H1 (cell line): ENCODE measurements at regions not wholly inside any gene's neighbourhood (a gene's known extent, or its start where the extent isn't known, plus 50 kb on each side); places are given as distances from the start of the nearest gene placed in this dataset.

ENCODE experiments used
- CTCF ChIA-PET: fragments of 300-600 bp; sonication (Branson Sonifier 250); formaldehyde crosslinking; loops from one replicate; lab custom pipeline; 2021; ENCODE audit not compliant: partially characterized antibody; lab: Charles Lee
- POLR2A ChIA-PET: fragments of 300-600 bp; sonication (Branson Sonifier 250); formaldehyde crosslinking; loops from one replicate; lab custom pipeline; 2021; ENCODE audit warnings: inconsistent platforms; ENCODE audit not compliant: partially characterized antibody; lab: Charles Lee
- DNase-seq, 2 experiments: peaks; one replicate each; pipeline versions ENCODE4 v3.0.0 to v3.0.0-alpha.2; 2010 to 2022; ENCODE audit warnings: low spot score in 2 of 2, low read depth in 1 of 2, mixed read lengths in 1 of 2
- FAIRE-seq: peaks from 2 replicates; lab custom pipeline; 2011; peaks lifted over from hg19 to GRCh38; lab: Jason Lieb, UNC
- H2AFZ ChIP-seq: 2 replicates; pipeline ENCODE4 v1.8.1; 2012; ENCODE audit warnings: low read length, inconsistent platforms
- H2AK5ac ChIP-seq: 2 replicates; pipeline ENCODE4 v1.6.1; 2013; ENCODE audit warnings: low read depth, low read length
- H2BK120ac ChIP-seq: replicated peaks from 2 replicates; pipeline ENCODE3; 2013; ENCODE audit warnings: low read depth, low read length, inconsistent platforms
- H2BK12ac ChIP-seq: 2 replicates; pipeline ENCODE4 v1.6.1; 2013; ENCODE audit warnings: low read depth, low read length
- H2BK15ac ChIP-seq: 2 replicates; pipeline ENCODE4 v1.6.1; 2013; ENCODE audit warnings: low read length
- H2BK20ac ChIP-seq: 2 replicates; pipeline ENCODE4 v1.6.1; 2013; ENCODE audit warnings: low read length
- H2BK5ac ChIP-seq: 2 replicates; pipeline ENCODE4 v1.6.1; 2013; ENCODE audit warnings: low read depth, low read length
- H3K14ac ChIP-seq: 2 replicates; pipeline ENCODE4 v1.6.1; 2013; ENCODE audit warnings: inconsistent platforms; ENCODE audit not compliant: insufficient read length
- H3K18ac ChIP-seq: 2 replicates; pipeline ENCODE4 v1.6.1; 2013; ENCODE audit warnings: low read length; ENCODE audit errors: extremely low read depth
- H3K23ac ChIP-seq: 2 replicates; pipeline ENCODE4 v1.6.1; 2013; ENCODE audit warnings: inconsistent platforms; ENCODE audit not compliant: insufficient read length
- H3K23me2 ChIP-seq: 2 replicates; pipeline ENCODE4 v1.6.1; 2013; ENCODE audit warnings: low read depth, low read length
- H3K27ac ChIP-seq: 2 replicates; pipeline ENCODE4 v1.6.1; 2011; ENCODE audit warnings: low read depth, low read length, inconsistent platforms
- H3K27me3 ChIP-seq, 4 experiments: replicated peaks in 1 of 4; 1 replicate in 1 of 4; 2 replicates in 3 of 4; pipeline versions ENCODE4 v1.6.1 to v1.8.1; 2011 to 2013; ENCODE audit warnings: low read length in 3 of 4, mild to moderate bottlenecking in 3 of 4, inconsistent platforms in 2 of 4, mixed read lengths in 2 of 4, moderate library complexity in 1 of 4; ENCODE audit not compliant: control insufficient read depth in 3 of 4, insufficient read depth in 3 of 4; ENCODE audit errors: extremely low read depth in 1 of 4
- H3K36me3 ChIP-seq, 4 experiments: 2 replicates each; pipeline versions ENCODE4 v1.6.1 to v1.8.1; 2011 to 2013; ENCODE audit warnings: mild to moderate bottlenecking in 4 of 4, low read length in 3 of 4, moderate library complexity in 2 of 4, control low read depth in 1 of 4, inconsistent platforms in 1 of 4; ENCODE audit not compliant: insufficient read depth in 4 of 4, control insufficient read depth in 2 of 4
- H3K4ac ChIP-seq: replicated peaks from 2 replicates; pipeline ENCODE3; 2013; ENCODE audit warnings: low read length, low read depth, mixed read lengths, inconsistent platforms; ENCODE audit not compliant: insufficient read length
- H3K4me1 ChIP-seq, 4 experiments: replicated peaks in 1 of 4; 1 replicate in 1 of 4; 2 replicates in 3 of 4; pipeline versions ENCODE4 v1.6.1 to v1.8.1; 2011 to 2013; ENCODE audit warnings: low read length in 3 of 4, inconsistent platforms in 2 of 4, mixed read lengths in 1 of 4; ENCODE audit not compliant: insufficient read depth in 4 of 4, control insufficient read depth in 3 of 4
- H3K4me2 ChIP-seq, 2 experiments: 2 replicates each; pipeline versions ENCODE4 v1.6.1 to v1.8.1; 2011 to 2013; ENCODE audit warnings: low read depth in 2 of 2, low read length in 2 of 2, control low read depth in 1 of 2, inconsistent platforms in 1 of 2, mild to moderate bottlenecking in 1 of 2; ENCODE audit not compliant: insufficient read depth in 1 of 2
- H3K4me3 ChIP-seq, 4 experiments: fragments of 200-600, 300-600 bp in 1 of 4; sonication (generic), shearing (Covaris generic), sonication (Bioruptor Twin) in 1 of 4; 2 replicates each; pipeline versions ENCODE4 v1.5.1 to v1.8.1; 2011 to 2016; ENCODE audit warnings: low read length in 4 of 4, low read depth in 3 of 4, control low read depth in 2 of 4, inconsistent platforms in 2 of 4, mild to moderate bottlenecking in 2 of 4, mixed read lengths in 1 of 4, moderate library complexity in 1 of 4; ENCODE audit not compliant: insufficient read depth in 2 of 4; ENCODE audit errors: extremely low read depth in 1 of 4
- H3K56ac ChIP-seq: replicated peaks from 2 replicates; pipeline ENCODE3; 2013; ENCODE audit warnings: low read depth, mild to moderate bottlenecking, mixed read lengths, low read length, inconsistent platforms; ENCODE audit not compliant: insufficient read length
- H3K79me1 ChIP-seq: 2 replicates; pipeline ENCODE4 v1.6.1; 2013; ENCODE audit warnings: low read depth, low read length, control low read depth
- H3K79me2 ChIP-seq, 2 experiments: 2 replicates each; pipeline versions ENCODE4 v1.6.1 to v1.8.1; 2012 to 2013; ENCODE audit warnings: low read length in 2 of 2, mild to moderate bottlenecking in 2 of 2, inconsistent platforms in 1 of 2; ENCODE audit not compliant: insufficient read depth in 2 of 2, control insufficient read depth in 1 of 2
- H3K9ac ChIP-seq, 4 experiments: replicated peaks in 1 of 4; 1 replicate in 1 of 4; 2 replicates in 3 of 4; pipeline versions ENCODE4 v1.6.1 to v1.8.1; 2011 to 2013; ENCODE audit warnings: low read depth in 3 of 4, low read length in 3 of 4, control low read depth in 2 of 4, mild to moderate bottlenecking in 2 of 4, moderate library complexity in 2 of 4, inconsistent platforms in 1 of 4; ENCODE audit errors: extremely low read depth in 1 of 4
- H3K9me3 ChIP-seq, 2 experiments: 2 replicates each; pipeline versions ENCODE4 v1.6.1 to v1.8.1; 2012 to 2013; ENCODE audit warnings: mild to moderate bottlenecking in 2 of 2, moderate library complexity in 2 of 2, control low read depth in 1 of 2, inconsistent platforms in 1 of 2, low read depth in 1 of 2, low read length in 1 of 2, mixed read lengths in 1 of 2; ENCODE audit not compliant: insufficient read depth in 2 of 2
- H4K20me1 ChIP-seq, 2 experiments: replicated peaks in 1 of 2; 2 replicates each; pipeline versions ENCODE3 to v1.8.1; 2011 to 2013; ENCODE audit warnings: inconsistent platforms in 2 of 2, low read length in 2 of 2, mild to moderate bottlenecking in 1 of 2; ENCODE audit not compliant: insufficient read depth in 2 of 2, control insufficient read depth in 1 of 2
- H4K5ac ChIP-seq: 2 replicates; pipeline ENCODE4 v1.6.1; 2013; ENCODE audit warnings: low read length, low read depth, mixed read lengths, inconsistent platforms; ENCODE audit not compliant: insufficient read length
- H4K8ac ChIP-seq: 2 replicates; pipeline ENCODE4 v1.8.0; 2013; ENCODE audit warnings: mild to moderate bottlenecking, moderate library complexity, low read length, inconsistent platforms; ENCODE audit not compliant: insufficient read depth; ENCODE audit errors: extremely low read depth
- H4K91ac ChIP-seq: replicated peaks from 2 replicates; pipeline ENCODE3; 2013; ENCODE audit warnings: low read length, mixed read lengths, inconsistent platforms; ENCODE audit not compliant: insufficient read length
- CREB1 ChIP-seq: IDR thresholded peaks from 2 replicates; pipeline ENCODE4 v1.6.1; 2012; ENCODE audit warnings: inconsistent platforms
- HDAC2 ChIP-seq, 2 experiments: fragments of 300-600 bp in 1 of 2; sonication (generic) in 1 of 2; IDR thresholded peaks; 2 replicates each; pipeline ENCODE4 v1.6.1; 2011 to 2012; ENCODE audit warnings: low read depth in 2 of 2, low read length in 2 of 2, mild to moderate bottlenecking in 2 of 2, moderate library complexity in 2 of 2, borderline replicate concordance in 1 of 2, inconsistent platforms in 1 of 2
- RAD21 ChIP-seq, 2 experiments: IDR thresholded peaks in 1 of 2; conservative IDR thresholded peaks in 1 of 2; 2 replicates each; pipeline ENCODE4 v1.6.1; 2011; ENCODE audit warnings: low read depth in 2 of 2, low read length in 2 of 2, improper control_type of control experiment in 1 of 2, inconsistent platforms in 1 of 2, mild to moderate bottlenecking in 1 of 2, moderate library complexity in 1 of 2
- RBBP5 ChIP-seq: IDR thresholded peaks from 2 replicates; pipeline ENCODE4 v1.7.1; 2012; ENCODE audit warnings: low read depth, mild to moderate bottlenecking, inconsistent platforms, low read length, moderate library complexity, borderline replicate concordance
- RXRA ChIP-seq: IDR thresholded peaks from 2 replicates; pipeline ENCODE4 v1.6.1; 2011; ENCODE audit warnings: low read depth, mild to moderate bottlenecking, low read length, moderate library complexity; ENCODE audit not compliant: insufficient read depth
- SAP30 ChIP-seq: fragments of 300-600 bp; sonication (generic); IDR thresholded peaks from 2 replicates; pipeline ENCODE4 v1.7.1; 2012; ENCODE audit warnings: low read length, moderate library complexity, mild to moderate bottlenecking, inconsistent platforms; ENCODE audit not compliant: insufficient read depth, insufficient replicate concordance
- SP4 ChIP-seq: IDR thresholded peaks from 2 replicates; pipeline ENCODE4 v1.6.1; 2012; ENCODE audit warnings: low read length, inconsistent platforms
- SRF ChIP-seq: IDR thresholded peaks from 2 replicates; pipeline ENCODE4 v1.6.1; 2011; ENCODE audit warnings: mild to moderate bottlenecking, low read depth, low read length, moderate library complexity
- TCF12 ChIP-seq: IDR thresholded peaks from 2 replicates; pipeline ENCODE4 v1.6.1; 2011; ENCODE audit warnings: low read depth, mild to moderate bottlenecking, low read length
- ZNF274 ChIP-seq: IDR thresholded peaks from 2 replicates; pipeline ENCODE4 v1.7.0; 2012; ENCODE audit warnings: low read length, borderline replicate concordance; ENCODE audit errors: extremely low read depth
- WGBS, 2 experiments: shearing (Covaris generic) in 1 of 2; methylation state at CpG; one replicate each; pipeline versions ENCODE4 v1.1.6 to v1.1.7; 2013 to 2015; ENCODE audit warnings: low lambda C conversion rate in 2 of 2, mixed read lengths in 2 of 2, inconsistent platforms in 1 of 2, low coverage in 1 of 2, missing lambda C conversion rate in 1 of 2; ENCODE audit not compliant: insufficient replicate concordance in 2 of 2, insufficient coverage in 1 of 2, insufficient read length in 1 of 2; ENCODE audit errors: extremely low coverage in 1 of 2, missing lambda C conversion rate in 1 of 2; 5-methylcytosine and 5-hydroxymethylcytosine counted together
- TF ChIP-seq, protein P1 (sequence below), 3 experiments: IDR thresholded peaks; 1 replicate in 2 of 3; 2 replicates in 1 of 3; pipeline versions ENCODE4 v1.5.1 to v1.6.1; 2011; ENCODE audit warnings: low read length in 3 of 3, mild to moderate bottlenecking in 3 of 3, inconsistent platforms in 2 of 3, low read depth in 1 of 3, moderate library complexity in 1 of 3; ENCODE audit not compliant: insufficient read depth in 1 of 3; ENCODE audit errors: control extremely low read depth in 1 of 3

DNA sequence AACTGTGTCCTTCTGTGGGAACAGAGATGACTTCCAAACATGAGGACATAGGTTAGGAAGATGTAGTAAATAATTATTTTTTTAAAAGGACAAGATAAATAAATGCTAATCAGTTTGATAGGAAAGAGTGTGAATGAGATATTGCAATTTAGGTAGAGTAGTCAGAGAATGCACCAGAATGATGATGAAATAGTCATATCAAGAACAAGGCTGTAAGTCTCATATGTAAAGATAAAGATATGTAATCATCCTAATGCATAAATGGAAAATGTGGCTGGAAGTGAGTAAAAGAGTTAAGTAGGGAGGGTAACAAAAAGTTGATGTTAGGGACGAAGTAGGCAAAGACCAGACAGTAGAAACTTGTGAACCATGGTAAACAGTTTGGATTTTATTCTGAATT lies 1041.7 kb upstream of the MIR17HG start:
- no peak overlapping the region for H3K18ac ChIP-seq
- TF ChIP-seq SRF (no peak), SP4 (no peak), ZNF274 (no peak), SAP30 (no peak), RXRA (no peak), CREB1 (no peak), HDAC2 (IDR thresholded peaks at IDR 0.05; ENCODE audit: borderline replicate concordance in 1 of 2, low read depth in 2 of 2, low read length in 2 of 2) (no peak), RAD21 (IDR thresholded peaks at IDR 0.05 in 1 of 2, conservative IDR thresholded peaks at IDR 0.05 in 1 of 2; ENCODE audit: low read depth in 2 of 2, low read length in 2 of 2) (no peak), TCF12 (no peak), RBBP5 (no peak)
- TF ChIP-seq, protein P1, sequence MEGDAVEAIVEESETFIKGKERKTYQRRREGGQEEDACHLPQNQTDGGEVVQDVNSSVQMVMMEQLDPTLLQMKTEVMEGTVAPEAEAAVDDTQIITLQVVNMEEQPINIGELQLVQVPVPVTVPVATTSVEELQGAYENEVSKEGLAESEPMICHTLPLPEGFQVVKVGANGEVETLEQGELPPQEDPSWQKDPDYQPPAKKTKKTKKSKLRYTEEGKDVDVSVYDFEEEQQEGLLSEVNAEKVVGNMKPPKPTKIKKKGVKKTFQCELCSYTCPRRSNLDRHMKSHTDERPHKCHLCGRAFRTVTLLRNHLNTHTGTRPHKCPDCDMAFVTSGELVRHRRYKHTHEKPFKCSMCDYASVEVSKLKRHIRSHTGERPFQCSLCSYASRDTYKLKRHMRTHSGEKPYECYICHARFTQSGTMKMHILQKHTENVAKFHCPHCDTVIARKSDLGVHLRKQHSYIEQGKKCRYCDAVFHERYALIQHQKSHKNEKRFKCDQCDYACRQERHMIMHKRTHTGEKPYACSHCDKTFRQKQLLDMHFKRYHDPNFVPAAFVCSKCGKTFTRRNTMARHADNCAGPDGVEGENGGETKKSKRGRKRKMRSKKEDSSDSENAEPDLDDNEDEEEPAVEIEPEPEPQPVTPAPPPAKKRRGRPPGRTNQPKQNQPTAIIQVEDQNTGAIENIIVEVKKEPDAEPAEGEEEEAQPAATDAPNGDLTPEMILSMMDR (IDR thresholded peaks at IDR 0.05; ENCODE audit: control extremely low read depth in 1 of 3, insufficient read depth in 1 of 3, low read depth in 1 of 3, low read length in 3 of 3): no peak
- H4K8ac ChIP-seq: no peak overlapping the region
- no peak overlapping the region for H3K4me3 ChIP-seq
- H2AFZ ChIP-seq: no peak overlapping the region
- H3K9ac ChIP-seq: no peak overlapping the region
- H3K4me2 ChIP-seq: no peak overlapping the region
- 88% methylated on average over 1 of the region's 1 CpG; no CpG with 5 or more reads in 1 of the 2 experiments for WGBS, 2 experiments
- H2BK120ac ChIP-seq: no peak overlapping the region
- no peaks in the 10 kb centered on the region for H3K23me2 ChIP-seq
- DNase-seq: no peak
- no peak overlapping the region for H3K14ac ChIP-seq
- no peak for FAIRE-seq
- no peaks in the 10 kb centered on the region for H3K36me3 ChIP-seq
- no peak overlapping the region for H3K4ac ChIP-seq
- no peaks in the 10 kb centered on the region for H3K79me1 ChIP-seq
- ChIA-PET POLR2A (no interaction called here), CTCF (no interaction called here)
- H2AK5ac ChIP-seq: no peak overlapping the region
- H2BK5ac ChIP-seq: no peak overlapping the region
- H3K23ac ChIP-seq: no peak overlapping the region
- no peaks in the 10 kb centered on the region for H3K27me3 ChIP-seq
- H3K56ac ChIP-seq: no peak overlapping the region
- no peak overlapping the region for H2BK20ac ChIP-seq
- no peaks in the 10 kb centered on the region for H3K9me3 ChIP-seq
- H4K5ac ChIP-seq: no peak overlapping the region
- H2BK12ac ChIP-seq: no peak overlapping the region
- no peaks in the 10 kb centered on the region for H4K20me1 ChIP-seq
- H3K79me2 ChIP-seq: no peaks in the 10 kb centered on the region
- H4K91ac ChIP-seq: no peak overlapping the region
- no peak overlapping the region for H2BK15ac ChIP-seq
- no peaks in the 10 kb centered on the region for H3K4me1 ChIP-seq
- H3K27ac ChIP-seq: no peak overlapping the region
